Esophagus muscularis mucosa (tissue), 4 donors: ENCODE measurements at regions not wholly inside any gene's neighbourhood (a gene's known extent, or its start where the extent isn't known, plus 50 kb on each side); places are given as distances from the start of the nearest gene placed in this dataset.

ENCODE experiments used
- EP300 ChIP-seq: sonication (generic); formaldehyde crosslinking; IDR thresholded peaks from one replicate; pipeline ENCODE4 v1.6.1; 2017; ENCODE audit warnings: antibody characterized with exemption
- POLR2A ChIP-seq: fragments of 450-650 bp; IDR thresholded peaks from one replicate; pipeline ENCODE4 v1.6.1; 2017; ENCODE audit warnings: antibody characterized with exemption, moderate library complexity, mild to moderate bottlenecking, low read depth
- POLR2AphosphoS5 ChIP-seq, 2 donors: sonication (generic); formaldehyde crosslinking; IDR thresholded peaks; one replicate each; pipeline ENCODE4 v1.6.1; 2017; ENCODE audit warnings: antibody characterized with exemption in 2 of 2
- TF ChIP-seq, protein P1 (sequence below), 3 experiments: fragments of 200-600 bp in 2 of 3; fragments of 450-650 bp in 1 of 3; sonication (generic) in 2 of 3; IDR thresholded peaks; one replicate each; pipeline ENCODE4 v1.5.1; 2017 to 2019; ENCODE audit warnings: antibody characterized with exemption in 3 of 3, mild to moderate bottlenecking in 2 of 3, moderate library complexity in 1 of 3

DNA sequence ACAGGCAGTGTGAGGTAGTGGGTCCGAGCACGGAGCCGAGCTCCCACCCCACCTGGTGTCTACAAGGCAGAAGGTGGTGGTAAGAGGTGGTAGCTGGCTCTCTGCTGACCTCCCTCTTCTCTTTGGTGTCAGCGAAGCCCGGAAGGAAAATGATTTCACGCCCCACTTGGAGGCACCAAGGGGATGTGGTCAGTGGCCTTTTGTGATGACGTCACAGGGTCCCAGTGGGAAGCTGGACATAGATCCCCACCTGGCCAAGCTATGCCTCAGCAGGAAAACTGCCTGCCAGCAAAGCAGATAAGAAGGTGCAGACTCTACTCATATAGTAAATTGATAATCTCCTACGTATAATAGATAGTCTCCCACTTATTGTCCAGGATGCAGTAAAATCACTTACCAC is 183.7 kb upstream of the ALKAL2 start:
- TF ChIP-seq POLR2AphosphoS5 (IDR thresholded peaks at IDR 0.05): no peak
- TF ChIP-seq, protein P1, sequence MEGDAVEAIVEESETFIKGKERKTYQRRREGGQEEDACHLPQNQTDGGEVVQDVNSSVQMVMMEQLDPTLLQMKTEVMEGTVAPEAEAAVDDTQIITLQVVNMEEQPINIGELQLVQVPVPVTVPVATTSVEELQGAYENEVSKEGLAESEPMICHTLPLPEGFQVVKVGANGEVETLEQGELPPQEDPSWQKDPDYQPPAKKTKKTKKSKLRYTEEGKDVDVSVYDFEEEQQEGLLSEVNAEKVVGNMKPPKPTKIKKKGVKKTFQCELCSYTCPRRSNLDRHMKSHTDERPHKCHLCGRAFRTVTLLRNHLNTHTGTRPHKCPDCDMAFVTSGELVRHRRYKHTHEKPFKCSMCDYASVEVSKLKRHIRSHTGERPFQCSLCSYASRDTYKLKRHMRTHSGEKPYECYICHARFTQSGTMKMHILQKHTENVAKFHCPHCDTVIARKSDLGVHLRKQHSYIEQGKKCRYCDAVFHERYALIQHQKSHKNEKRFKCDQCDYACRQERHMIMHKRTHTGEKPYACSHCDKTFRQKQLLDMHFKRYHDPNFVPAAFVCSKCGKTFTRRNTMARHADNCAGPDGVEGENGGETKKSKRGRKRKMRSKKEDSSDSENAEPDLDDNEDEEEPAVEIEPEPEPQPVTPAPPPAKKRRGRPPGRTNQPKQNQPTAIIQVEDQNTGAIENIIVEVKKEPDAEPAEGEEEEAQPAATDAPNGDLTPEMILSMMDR (IDR thresholded peaks at IDR 0.05): no peak
- no peak for TF ChIP-seq POLR2A
- TF ChIP-seq EP300: no peak
